GM19452 (cell line): ENCODE measurements at regions not wholly inside any gene's neighbourhood (a gene's known extent, or its start where the extent isn't known, plus 50 kb on each side); places are given as distances from the start of the nearest gene placed in this dataset.
"Not testable (repeated sequence)": the region's sequence is repeated elsewhere in the genome, so short reads cannot be mapped to it uniquely, and the experiment has no call there.

Experiments
- ATAC-seq: cut with Tn5 transposase; IDR thresholded peaks from one replicate; pipeline ENCODE4 v1.9.1; 2021; ENCODE audit not compliant: unreplicated experiment

DNA sequence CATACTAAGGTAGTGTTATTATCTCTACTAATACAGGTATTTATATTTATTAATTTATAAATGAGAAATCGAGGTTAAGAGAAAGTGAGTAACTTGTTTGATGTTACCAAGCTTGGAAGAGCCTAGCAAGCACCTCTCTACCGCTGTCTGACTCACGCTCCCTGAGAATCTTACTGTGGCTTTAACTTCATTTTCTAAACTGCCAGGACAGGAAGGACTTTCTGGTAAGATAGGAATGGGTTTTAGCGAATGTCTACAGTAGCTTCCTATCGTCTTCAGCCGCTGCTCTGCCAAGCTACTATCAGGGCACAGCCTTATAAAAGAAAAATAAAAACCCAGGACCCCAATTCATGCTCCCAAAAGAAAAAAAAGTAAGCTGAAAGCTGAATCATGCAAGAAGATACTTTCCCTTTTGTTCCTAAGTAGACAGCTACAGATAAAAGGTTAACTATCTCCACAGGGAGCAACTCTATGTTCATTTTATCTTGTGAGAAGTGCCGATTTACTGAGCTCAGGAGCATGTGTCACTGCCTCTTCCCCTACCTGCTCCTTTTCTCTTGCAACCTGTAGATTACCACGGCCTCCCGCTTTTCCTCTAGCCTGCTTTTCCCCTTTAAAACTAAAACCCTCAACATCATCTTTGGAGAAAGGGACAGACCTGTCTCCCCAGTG is 60.2 kb downstream of the THNSL1 start:
- ATAC-seq: no peak

GRCh38 chr10:25078658-25079431 is 62.4 kb downstream of the THNSL1 start:
- no peak for ATAC-seq

DNA sequence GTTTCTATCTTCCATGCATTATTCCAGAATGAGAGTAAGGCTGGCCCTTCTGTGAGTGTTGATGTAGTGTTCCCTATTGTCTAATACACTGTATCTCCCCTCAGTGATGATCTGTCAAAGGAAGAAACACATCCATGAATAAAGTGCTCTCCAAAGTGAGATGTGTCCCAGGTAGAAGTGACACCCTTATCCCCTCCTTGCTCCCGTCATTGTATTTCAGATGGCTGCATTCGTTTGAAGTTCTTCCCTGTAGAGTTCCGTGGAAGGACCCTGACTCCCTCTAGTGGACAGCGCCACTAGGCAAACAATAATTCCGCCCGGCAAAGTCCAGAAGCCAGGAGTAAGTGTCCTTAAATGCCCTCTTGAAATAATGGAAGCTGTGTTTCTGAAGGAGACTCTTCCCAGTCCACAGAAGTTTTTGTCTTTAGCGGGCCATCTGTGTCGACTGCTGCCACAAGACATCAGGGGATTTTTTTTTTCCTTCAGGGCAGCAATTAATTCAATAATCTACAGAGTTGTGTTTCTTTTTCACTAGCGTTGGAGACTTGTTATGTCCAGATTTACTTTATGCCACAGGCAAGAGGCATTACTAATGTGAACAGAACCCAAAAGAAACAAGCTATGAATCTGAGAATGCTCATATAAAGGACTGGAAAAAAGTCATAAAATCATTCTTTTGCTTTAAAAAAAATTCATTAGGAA is 64.6 kb downstream of the THNSL1 start:
- peak; percentile 85 for ATAC-seq

- no peak for ATAC-seq
Measured at GRCh38 chr10:25082276-25083204, 66.1 kb downstream of the THNSL1 start.

DNA sequence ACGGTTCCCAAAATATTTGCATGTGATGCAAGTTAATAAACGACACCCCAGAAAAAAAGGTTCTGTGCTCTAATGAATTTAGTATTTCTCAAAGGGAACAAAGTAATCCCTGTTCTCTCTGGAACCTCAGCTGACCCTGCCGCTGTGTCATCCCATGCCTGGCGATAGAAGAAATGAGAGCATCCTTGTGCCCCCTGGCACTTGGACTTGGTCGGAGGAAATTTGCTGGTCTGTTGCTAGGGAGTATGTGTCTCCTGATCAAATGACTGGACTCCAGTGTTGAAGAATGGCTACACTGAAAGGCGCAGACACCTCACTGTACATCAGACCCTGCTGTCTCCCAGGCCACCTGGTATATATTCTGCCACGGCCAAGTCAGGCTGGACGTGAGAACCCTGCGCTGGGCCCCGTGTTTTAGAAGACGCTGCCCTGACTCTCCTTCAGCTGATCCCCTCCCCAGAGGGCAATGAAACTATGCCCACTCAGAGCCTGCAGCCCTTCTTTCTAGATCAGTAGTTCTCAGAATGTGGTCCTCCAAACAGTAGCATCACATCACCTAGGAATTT is 67.2 kb downstream of the THNSL1 start:
- ATAC-seq: no peak

DNA sequence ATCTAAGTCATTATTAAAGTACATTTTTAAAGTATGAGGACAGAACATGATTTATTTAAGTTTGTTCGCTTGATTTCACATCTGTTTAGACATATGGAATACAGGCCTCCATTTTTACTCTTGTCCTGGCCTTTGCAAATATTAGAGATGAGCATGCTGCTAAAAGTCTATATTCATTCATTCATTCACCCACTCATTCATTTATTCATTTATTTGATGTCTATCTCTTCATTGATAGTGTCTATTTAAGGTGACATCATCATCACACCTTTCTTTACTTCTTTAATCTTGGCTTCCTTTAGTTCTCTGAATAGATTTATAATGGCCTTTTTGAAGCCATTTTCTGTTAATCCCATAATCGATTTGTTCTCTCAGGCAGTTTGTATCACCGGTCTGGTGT is 68.0 kb downstream of the THNSL1 start:
- ATAC-seq: no peak

DNA sequence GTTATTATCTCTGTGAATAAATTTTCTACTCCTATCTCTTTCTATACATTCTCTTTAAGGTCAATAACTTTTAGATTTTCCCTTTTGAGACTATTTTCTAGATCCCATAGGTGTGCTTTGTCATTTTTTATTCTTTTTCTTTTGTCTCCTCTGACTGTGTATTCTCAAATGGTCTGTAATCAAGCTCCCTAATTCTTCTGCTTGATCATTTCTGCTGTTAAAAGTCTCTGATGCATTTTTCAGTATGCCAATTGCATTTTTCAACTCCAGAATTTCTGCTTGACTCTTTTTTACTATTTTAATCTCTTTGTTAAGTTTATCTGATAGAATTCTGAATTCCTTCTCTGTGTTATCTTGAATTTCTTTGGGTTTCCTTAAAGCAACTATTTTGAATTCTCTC is 78.2 kb downstream of the THNSL1 start:
- ATAC-seq: no peak

DNA sequence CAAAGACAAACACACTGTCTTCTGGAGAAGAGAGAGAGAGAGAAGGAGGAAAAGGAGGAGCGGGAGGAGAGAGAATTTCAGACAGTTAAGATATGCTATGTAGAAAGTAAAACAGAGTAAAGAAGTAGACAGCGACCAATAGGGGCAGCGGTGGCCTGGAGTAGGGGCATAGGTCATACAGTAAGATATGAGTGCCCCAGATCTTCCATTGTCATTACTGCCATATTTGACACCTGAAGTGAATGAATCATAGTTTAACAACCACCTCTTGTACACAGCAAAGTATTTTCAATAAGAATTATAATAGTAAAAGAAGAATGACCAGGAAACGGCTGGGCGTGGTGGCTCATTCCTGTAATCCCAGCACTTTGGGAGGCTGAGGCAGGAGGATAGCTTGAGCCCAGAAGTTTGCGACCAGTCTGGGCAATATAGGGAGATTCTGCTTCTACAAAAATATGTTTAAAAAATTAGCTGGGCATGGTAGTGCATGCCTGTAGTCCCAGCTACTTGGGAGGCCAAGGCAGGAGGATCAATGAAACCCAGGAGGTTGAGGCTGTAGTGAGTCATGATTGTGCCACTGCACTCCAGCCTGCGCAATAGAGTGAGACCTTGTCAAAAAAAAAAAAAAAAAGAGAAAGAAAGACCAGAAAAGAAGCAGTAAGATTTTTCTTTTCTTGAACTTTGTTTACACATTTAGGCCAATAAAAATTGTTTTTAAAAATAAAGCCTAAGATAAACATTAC is 77.0 kb upstream of the GPR158 start:
- ATAC-seq: no peak

GRCh38 chr10:25100141-25100540 is 74.7 kb upstream of the GPR158 start:
- ATAC-seq: no peak

DNA sequence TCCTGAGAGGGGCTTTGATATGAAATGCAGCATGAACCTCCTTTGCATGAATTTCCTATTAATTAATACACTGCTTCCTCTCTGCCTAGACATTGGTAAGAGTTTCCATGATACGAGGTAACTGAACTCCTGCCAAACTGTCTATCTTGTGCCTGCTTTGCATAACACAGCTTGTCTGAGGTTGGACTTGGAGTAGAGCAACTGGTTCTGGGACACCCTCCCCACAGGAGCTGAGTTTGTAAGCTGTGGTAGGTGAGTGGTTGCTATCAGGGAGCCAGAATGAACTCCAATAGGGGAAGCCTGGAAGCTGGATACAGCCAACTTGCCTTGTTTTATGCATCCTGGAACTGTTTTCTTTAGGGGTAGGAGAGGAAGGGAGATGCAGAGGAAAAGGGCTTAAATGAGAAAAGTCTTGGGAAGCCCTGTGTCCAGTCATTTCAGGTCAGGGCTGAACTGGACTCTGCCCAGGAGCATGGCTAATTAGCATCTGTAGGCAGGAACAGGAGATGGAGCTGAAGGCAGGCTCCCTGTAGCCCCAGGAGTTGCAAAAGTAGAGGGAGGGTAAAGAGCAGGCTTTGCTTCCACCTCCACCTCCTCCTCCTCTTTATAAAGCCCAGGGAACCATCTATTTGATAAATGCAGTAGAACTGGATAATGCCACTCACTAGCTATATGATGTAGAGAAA is 73.2 kb upstream of the GPR158 start:
- no peak for ATAC-seq

DNA sequence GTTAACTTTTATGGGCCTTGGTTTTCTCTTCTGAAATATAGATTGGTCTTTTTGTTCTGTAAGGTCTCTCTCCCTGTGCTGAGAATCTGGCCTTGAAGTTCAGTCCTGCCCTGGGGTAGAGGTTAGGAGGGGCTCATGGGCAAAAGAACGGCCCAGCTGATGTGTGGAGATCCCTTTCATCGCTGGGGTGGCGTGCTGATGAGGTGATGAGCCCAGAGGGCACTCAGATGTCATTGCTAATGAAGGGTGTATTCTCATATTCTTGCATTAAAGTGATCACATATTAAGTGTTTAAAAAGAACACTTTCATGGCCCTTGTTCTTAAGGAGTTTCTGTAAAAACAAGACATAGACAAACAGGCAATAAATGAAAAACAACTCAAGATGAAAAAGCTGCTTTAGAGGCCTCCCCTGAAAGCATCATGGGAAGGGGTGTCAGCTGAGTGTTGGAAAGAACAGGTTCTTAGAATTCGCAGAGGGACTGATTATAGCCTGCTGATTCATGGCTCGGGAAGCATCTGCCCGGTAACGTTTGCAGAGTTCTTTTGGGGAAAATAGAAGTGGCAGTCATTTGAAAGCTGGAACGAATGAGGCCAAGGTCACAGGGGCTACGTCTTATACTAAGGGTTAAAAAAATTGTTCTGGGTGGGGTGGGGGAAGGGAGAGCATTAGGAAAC is 72.5 kb upstream of the GPR158 start:
- no peak for ATAC-seq

GRCh38 chr10:25103703-25104102 is 71.1 kb upstream of the GPR158 start:
- no peak for ATAC-seq

GRCh38 chr10:25104441-25104840 is 70.4 kb upstream of the GPR158 start:
- no peak for ATAC-seq

DNA sequence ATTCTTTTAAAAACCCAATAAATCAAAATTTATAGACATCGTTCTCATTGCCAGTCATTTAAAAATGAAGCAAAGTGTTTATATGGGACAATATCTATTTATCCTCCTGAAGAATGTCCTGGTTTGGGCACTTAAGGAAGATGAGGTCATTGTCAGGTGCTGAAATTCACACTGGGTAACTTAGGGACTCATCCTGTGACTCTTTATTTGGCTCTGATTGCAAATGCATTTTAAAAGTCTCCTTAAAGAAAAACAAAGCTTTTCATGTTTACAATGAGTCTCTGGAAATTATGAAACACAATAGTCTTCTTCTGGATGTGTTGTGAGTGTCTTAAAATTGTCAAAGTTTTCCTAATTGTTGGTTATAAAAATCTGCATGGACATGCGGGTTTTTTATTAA is 69.5 kb upstream of the GPR158 start:
- no peak for ATAC-seq

GRCh38 chr10:25105743-25106260 is 69.0 kb upstream of the GPR158 start:
- no peak for ATAC-seq

GRCh38 chr10:25107756-25108155 is 67.0 kb upstream of the GPR158 start:
- no peak for ATAC-seq

DNA sequence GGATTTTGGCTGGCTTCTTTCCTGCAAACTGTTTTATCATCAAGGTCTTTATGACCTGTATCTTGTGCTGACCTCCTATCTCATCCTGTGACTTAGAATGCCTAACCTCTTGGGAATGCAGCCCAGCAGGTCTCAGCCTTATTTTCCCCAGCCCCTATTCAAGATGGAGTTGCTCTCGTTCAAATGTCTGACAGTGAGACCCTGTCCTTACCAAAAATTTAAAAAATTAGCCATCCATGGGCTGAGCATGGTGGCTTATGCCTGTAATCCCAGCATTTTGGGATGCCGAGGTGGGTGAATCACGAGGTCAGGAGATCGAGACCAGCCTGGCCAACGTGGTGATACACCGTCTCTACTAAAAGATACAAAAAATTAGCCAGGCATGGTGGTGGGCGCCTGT is 64.9 kb upstream of the GPR158 start:
- ATAC-seq: not testable (repeated sequence)

GRCh38 chr10:25112016-25112415 is 62.8 kb upstream of the GPR158 start:
- ATAC-seq: no peak
